Right kidney (tissue), 1 donor: ENCODE measurements at regions not wholly inside any gene's neighbourhood (a gene's known extent, or its start where the extent isn't known, plus 50 kb on each side); places are given as distances from the start of the nearest gene placed in this dataset.
"Not testable (repeated sequence)": the region's sequence is repeated elsewhere in the genome, so short reads cannot be mapped to it uniquely, and the experiment has no call there.

Experiments
- DNase-seq: peaks from one replicate; pipeline ENCODE4 v3.0.0-alpha.2; 2016

DNA sequence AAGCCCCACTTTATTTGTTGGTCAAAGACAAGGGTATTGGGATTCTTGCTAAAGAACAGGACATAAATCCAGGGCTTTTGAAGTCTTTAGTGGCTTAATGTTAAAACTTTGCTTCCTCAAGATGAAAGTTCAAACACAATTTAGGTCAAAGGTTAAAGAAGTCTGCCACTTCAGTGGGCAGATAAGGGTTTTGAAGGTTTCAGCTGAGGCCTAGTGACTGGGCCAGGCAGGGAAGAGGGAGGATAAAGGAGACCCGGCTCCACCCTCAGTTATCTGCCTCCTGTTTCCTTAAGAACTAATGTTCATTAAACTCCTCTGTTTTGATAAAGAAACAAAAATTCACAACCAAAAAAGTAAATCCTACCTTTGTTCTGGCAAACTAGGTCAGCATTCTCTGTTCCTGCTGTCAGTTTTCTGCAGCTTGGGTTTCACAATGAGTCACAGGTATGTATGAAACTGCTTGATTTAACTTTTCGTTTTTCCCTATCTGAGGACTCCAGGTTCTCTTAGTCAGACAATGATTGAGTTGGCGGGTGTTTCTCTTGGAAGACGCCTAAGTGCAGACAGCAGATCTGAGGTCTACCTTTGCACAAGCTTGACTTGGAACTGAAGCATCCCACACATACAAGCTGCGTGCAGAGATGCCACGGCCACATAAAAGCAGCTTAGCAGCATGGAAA lies 208.3 kb downstream of the EXOC5 start:
- DNase-seq, result no peak

DNA sequence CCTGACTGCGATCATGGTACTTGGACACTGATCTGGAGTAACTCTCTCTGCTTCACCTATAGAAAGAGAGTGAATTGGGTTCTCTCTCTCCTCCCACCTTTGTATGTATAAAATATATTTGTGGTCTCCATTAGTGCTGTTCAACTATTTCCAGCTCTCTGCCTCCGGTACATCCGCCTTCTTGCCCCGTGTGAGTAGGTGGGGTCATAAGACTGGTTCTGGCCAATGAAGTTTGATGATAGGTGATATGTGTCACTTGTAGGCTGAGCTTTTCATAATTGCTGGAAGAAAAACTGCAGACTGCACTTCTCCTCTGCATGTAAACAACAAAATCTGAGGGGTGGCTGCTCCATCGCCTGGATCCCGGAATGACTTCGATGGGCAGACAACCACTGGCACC lies 210.4 kb downstream of the EXOC5 start:
- no peak for DNase-seq

DNA sequence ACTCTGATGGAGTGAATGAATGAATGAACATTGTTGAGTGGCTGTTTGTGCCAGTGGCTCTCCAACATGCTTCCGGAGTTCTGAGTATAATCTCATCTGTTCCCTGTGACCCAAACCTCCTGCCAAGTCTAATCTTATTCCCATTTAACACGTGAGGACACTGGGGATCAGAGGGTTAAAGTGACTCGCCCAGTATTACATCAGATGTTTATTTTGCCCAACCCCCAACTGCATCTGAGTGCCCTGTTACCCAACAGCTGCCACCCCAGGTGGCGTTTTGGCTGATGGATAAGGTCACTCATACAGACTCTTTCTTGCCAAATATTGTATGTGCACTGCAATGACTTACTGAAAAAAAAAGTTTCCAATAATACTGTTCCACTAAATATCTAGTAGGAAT lies 210.9 kb downstream of the EXOC5 start:
- no peak for DNase-seq

DNA sequence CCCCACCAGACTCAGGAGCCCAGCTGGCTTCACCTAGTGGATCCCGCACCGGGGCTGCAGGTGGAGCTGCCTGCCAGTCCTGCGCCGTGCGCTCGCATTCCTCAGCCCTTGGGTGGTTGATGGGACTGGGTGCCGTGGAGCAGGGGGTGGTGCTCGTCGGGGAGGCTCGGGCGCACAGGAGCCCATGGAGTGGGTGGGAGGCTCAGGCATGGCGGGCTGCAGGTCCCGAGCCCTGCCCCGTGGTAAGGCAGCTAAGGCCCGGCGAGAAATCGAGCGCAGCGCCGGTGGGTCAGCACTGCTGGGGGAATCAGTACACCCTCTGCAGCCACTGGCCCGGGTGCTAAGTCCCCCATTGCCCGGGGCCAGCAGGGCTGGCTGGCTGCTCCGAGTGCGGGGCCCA lies 212.2 kb downstream of the EXOC5 start:
- DNase-seq, result not testable (repeated sequence)

DNA sequence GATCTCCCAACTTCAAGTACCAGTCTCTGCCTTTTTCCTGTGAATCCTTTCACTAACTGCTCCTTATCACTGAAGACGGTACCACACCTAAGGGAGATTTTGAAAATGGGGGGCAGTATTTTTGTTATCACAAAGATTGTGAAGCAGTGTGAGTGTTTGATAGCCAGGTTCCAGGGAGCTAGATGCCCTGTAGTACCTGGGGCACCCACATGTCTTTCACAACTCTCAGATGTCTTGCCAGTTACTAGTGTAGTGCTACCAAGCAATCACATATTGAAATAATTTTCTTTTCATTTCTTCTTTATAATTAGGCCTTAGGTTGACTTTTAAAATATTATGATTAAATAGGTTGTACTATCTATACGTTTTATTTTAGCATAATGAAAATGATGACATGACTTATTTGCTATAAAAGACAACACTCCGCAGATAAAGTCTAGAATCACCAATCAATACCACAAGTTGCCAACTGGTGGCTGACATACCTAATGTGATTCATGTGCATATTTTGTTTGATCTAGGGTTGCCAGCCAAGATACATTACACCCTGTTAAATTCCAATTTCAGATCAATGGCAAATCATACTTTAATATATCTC lies 215.9 kb downstream of the EXOC5 start:
- DNase-seq, result no peak

DNA sequence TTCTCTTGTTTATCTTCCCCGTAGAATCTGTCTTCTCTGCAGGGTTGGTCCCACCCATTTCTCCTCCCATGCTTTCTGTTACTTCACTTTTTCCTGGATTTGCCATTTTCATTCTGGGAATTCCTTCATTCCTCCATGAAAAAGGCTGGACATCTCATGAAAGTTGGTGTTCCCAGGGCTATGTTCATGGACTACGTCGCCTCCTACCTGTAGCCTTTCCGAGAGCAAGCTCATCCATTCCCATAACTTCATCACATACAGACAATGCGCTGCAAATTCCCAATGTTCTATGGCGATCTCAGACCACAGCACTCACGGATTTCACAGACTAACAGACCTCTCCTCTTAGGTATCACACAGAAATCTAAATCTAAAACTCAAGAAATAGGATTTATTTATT lies 217.1 kb downstream of the EXOC5 start:
- no peak for DNase-seq

DNA sequence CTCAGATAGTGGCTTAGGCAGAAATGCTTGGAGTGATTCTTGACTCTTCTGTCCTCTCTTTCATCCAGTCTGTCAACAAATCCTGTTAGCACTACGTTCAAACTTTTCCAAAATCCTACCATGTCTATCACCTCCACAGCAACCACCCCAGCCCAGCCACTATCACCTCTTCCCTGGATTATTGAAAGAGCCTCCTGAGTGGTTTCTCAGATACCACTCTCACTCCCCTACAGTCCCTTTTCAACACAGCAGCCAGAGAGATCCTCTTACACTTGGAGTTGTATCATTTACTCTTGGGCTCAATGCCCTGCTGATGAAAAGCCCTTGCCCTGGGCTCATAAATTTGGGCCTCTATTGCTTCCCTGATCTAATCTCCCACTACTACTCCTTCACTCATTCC lies 218.9 kb downstream of the EXOC5 start:
- DNase-seq, result no peak

DNA sequence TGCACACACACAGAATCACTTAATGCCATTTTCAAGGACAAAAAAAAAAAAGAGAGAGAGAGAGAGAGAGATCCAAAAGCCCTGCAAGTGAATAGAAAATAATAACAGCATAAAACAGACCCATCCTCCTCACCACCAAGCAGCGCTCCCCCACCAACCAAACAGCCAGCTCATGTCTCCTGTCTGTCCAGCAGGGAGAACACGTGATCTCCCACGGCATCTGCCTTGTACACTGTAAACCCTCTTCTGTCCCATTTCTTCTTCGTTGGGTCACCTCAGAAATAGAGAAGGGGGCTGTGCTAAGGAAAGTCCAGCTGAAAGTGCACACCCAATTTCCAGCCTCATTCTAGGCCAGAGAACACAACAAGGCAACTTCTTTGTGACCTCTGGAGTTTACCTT lies 222.5 kb downstream of the EXOC5 start:
- DNase-seq, result no peak

DNA sequence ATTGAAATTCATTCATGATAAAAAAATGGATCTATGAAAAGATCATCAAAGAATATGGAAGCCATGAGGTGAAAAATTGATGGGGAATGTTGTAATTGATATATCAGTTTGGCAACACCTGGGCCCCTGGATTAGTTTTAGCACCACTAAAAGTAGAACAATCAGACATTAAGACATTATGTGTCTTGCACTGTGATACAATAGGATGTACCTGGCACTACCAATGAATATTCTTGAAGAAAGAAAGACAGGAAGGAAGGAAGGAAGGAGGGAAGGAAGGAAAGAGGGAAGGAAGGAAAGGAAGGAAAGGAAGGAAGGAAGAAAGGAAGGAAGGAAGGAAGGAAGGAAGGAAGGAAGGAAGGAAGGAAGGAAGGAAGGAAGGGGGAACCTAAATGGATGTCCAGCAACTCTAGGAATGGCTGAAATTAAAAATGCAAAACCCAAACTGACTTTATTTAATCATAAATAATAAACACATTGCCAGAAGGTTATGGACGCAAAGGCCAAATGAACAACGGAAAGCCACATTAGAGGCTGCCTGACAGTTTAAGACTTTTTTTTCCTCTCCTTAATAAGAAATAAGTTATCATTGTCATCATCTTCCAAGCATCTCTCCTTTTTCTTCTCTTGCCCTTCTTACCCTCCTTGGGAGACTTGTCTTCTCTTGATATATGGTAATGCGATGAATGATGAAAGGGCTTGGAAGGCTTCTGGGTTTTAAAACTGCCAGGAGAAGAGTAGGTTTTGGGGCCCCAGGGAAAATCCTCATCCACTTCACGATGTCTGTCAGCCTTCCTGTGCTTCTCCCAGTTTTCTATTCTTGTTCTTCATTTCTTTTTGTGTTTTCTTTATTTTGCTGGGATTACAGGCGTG lies 224.4 kb downstream of the EXOC5 start:
- not testable (repeated sequence) for DNase-seq

DNA sequence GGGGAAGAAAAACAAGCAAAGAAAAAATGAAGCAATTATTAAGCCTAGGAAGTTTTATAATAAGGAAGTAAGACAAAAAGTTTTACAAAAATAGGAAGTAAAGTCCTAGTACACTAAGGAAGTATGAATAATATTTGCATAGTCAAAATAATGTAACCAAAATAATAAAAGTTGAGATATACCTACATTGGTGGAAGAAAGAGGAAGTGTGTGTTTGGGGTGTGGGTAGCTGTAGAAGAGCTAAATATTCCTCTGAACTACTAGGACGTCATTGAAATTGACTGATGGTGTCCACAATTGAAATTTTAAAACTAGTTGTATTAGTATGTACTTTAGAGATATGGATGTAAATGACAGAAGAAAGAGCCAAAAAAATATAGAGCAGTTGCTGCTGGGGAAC lies 228.4 kb upstream of the OTX2 start:
- DNase-seq, result no peak

DNA sequence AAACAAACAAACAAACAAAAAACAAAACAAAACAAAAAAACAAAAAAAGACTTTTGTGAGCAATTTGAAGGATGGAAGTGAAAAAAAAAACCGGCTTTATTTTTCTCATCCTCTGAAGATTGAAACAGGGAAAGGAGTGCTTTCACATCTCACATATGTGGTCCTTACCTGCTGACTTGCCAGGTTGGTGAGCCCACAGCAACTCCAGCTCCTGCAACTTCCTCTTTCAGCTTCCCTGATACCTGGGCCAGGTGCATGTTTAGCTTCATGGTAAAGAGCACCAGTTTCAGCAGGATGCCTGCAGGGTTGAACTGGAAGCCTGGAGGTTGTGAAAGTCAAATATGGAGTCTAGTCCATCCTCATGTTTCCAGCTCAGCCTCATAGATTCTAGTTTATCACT lies 221.2 kb upstream of the OTX2 start:
- no peak for DNase-seq

DNA sequence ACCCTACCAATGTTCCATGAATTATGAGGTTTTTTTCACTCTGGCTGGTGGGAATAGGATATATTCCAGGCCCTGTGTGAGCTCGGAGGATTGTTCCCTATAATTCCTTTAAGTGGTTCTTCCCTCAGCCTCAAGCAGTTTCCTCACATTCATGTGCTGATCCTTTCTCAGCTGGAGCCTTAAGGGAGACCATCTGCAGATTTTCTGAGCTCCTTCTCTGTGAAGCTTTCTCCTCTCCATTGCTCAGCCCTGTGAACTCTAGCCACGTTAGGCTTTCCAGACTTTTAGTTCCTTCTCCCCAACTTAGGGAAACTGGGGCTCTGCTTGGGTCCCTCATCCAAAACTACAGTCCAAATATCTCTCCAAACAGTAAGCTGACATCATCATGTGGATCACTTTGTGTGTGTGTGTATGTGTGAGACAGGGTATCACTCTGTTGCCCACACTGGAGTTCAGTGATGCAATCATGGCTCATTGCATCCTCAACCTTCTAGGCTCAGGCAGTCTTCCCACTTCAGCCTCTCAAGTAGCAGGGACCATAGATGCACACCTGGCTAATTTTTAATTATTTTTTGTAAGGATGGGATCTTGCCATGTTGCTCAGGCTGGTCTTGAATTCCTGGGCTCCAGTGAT lies 219.5 kb upstream of the OTX2 start:
- DNase-seq, result no peak

DNA sequence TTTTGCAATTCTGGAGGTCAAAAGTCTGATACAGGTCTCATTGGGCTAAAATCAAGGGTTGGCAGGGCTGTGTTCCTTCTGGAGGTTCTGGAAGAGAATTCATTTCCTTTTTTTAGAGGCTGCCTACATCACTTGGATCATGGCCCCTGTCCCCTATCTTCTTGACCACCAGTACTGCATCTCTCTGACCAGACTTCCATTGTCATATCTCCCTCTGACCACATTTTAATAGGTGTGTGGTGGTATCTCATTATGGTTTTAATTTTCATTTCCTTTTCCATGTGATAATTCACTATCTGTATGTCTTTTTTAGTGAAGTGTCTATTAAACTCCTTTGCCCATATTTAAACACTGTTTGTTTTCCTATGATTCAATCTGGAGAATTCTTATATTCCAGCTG lies 215.2 kb upstream of the OTX2 start:
- no peak for DNase-seq

DNA sequence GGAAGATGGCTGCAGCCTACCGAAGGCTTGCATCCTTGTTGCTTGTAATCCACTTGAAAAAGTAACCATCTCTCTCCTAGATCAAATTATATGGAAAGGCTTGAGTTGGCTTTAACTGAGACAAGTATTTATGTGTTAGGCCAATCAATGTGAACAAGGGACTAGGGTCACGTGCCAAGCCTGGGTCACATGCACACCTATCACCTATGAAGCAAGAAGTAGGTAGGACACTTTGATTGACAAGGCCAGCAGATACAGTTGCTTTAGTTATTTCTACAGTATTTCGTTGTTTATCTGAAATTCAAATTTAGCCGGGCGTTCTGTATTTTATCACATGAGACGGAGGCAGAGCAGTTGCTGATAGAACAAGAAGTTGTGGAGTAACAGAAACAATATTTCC lies 212.3 kb upstream of the OTX2 start:
- no peak for DNase-seq

DNA sequence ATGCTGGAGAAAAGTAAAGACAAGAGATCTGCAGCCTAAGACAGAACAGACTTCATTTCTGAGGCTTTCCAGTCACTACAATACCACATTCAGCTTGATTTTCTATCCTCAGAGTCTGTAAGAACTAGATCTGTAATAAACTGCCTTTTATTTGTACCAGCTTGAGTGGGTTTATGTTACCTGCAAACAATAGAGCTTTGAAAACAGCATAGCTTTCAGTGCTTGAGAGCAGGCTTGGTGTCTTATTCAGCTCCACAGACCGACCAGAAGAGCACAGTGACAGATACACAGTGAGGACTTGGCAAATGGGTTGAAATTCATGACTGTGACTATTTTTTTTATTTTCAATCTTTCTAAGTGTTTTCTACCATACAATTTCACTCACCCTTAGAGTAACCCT lies 207.8 kb upstream of the OTX2 start:
- DNase-seq, result no peak

DNA sequence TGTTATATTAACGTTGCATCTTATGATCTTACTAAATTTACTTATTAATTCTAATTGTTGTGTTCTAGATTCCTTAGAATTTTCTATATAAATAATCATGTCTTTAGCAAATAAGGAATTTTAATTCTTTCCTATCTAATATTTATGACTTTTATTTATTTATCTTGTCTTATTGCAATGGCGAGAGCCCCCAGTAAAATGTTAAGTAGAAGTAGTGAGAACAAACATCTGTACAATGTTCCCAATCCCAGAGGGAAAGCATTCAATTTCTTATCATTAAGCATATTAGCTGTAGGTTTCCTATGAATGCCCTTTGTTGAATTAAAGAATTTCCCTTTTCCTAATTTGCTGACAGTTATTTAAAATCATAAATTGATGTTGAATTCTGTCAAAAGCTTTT lies 203.7 kb upstream of the OTX2 start:
- DNase-seq, result no peak

DNA sequence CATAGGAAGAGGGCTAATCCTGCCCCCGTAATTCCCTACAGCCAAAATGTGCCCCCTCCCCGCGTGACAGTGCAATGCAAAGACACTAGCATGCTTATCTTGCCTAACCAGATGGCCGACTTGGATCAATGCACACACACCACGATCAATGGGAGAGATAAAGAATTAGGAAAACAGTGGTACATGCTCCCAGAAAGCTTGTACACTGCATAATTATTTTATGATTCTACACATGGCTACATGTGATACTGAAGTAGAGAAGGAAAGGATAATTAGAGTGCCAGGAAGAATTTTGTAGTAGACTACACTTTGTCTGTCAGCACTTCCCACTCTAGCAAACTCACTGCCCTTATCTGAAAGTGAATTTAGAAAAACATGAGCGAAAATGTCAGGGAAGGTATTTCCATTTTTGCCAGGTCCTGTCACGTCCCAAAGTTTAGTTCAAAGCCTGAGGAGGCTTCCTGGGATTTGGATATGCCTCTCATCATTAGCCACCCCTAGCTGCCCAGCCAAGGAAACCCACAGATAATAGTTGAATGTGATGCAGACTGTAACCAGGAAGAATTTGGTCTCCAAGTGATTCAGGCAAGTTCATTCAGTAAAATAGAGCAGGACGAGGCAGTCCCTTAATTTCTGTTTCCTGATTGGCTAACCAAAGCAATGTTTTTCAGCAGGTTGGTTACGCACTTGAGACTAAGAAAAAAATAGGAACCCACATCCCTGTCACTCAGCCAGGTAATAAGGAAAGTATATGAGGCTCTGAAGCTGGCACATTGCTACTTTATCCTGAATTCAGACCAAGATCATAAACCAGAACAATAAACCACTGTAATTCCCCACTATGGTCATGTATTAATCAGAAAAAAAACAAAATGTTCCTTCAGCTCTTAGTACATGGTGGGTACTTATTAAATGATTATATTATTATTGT lies 199.6 kb upstream of the OTX2 start:
- DNase-seq, result no peak

DNA sequence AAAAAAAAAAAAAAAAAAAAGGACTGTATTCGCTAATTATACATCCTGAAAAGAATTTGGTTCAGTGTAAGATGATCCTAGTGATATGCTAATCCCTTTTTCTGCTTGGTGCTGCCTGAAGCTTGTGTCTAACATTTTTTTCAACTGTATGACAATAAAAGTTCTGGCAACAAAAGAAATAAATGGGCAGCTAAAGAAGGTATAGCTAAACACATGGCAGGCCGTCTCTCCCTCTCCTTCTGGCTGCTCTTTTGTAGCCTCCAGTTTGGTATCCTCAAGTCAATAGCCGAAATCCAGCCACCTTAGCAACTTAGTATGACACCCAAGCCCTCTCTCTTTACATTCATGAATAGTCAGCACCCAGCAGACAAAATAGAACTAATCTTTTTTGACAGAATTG lies 198.3 kb upstream of the OTX2 start:
- DNase-seq, result no peak

DNA sequence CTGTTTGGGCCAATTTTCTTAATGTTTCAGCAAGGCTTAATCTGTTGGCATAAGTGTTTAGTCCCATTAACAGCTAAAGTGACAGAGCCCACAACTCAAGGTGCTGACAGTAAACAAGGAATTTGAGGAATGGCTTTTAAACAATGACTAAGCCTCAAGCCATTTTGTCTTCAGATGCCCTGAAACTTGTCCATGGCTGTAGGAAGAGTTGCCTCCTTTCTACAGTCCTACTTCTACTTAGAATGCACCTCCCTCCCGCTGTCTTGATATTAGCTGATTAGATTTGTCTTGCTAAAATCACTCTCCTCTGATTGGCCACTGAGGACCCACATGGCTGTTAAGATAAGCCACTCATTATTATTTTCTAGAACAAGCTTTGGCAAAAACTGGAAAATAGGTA lies 188.4 kb upstream of the OTX2 start:
- no peak for DNase-seq

DNA sequence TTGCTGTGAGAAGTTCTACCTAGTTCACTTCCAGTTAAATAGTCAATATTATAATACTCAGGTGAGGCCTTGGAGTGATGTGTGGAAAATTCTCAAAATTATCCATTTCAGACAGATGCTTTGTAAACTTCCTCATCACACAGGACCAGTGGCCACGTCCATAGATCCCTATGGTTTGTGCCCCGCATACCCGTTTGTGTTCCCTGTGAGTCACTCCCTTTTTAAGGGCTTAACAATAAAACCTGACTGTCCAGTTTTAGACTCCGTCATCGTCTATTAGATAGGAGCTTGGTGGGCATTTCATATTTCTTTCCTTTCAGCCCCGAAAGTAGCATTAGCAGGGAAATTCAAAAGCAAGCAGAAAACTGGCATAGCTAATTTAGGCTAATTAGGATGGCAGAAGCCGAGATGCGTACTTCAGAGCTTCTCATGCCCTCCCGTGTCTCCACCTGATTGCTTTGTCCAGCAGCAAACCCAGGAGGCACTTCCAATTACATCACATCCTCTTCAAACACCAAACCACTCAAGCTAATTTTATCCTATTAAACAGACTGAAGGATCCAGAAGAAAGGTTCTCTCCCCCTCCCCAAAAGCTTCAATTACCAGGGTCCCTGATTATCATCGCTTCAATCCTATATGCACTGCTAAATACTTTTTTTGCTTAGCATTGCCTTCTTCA lies 186.6 kb upstream of the OTX2 start:
- DNase-seq, result no peak

DNA sequence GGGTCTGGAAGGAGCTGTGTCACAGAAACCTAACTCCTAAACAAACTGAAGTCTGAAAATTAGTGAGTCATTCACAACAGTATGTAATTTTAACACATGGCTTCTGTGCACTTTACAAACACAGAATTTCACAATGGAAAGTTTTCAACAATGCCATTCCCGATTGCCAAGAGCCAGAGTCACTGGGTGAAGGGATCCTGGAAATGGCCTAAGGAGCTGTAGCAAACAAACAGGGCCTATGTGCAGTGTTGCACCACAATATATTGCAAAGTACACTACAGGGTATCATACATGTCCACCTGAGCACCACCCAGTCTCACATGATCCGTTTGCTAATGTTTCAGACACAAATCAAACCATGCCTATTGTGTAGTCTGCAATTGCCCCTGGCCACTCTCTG lies 184.7 kb upstream of the OTX2 start:
- no peak for DNase-seq
